ENCODE measurements at regions not wholly inside any gene's neighbourhood (a gene's known extent, or its start where the extent isn't known, plus 50 kb on each side); places are given as distances from the start of the nearest gene placed in this dataset.

DNA sequence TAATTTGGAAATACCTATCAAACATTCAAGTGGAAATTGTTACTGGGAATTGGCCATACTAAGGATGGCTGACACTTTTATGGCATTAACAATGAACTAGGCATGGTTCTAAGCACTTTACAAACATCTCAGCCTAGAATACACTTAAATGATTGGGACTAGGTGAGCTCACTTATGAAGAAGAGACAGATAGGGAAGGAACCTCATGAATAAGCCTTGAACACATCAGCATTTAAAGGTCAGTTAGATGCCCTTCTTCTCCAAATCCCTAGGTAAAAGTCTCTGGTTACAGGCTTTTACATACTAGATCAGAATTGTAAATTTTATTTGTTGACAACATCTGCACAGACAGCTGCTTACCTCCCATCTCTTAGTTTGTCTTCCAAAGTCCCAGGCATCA, 488.6 kb downstream of the RMST start:
- no peaks in the 10 kb centered on the region for H3K36me3 ChIP-seq (ENCODE audit: control insufficient read depth, insufficient read depth, low read length)
- TF ChIP-seq, protein P1, sequence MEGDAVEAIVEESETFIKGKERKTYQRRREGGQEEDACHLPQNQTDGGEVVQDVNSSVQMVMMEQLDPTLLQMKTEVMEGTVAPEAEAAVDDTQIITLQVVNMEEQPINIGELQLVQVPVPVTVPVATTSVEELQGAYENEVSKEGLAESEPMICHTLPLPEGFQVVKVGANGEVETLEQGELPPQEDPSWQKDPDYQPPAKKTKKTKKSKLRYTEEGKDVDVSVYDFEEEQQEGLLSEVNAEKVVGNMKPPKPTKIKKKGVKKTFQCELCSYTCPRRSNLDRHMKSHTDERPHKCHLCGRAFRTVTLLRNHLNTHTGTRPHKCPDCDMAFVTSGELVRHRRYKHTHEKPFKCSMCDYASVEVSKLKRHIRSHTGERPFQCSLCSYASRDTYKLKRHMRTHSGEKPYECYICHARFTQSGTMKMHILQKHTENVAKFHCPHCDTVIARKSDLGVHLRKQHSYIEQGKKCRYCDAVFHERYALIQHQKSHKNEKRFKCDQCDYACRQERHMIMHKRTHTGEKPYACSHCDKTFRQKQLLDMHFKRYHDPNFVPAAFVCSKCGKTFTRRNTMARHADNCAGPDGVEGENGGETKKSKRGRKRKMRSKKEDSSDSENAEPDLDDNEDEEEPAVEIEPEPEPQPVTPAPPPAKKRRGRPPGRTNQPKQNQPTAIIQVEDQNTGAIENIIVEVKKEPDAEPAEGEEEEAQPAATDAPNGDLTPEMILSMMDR (IDR thresholded peaks at IDR 0.05), result no peak
- no peak overlapping the region for H3K4me3 ChIP-seq (ENCODE audit: low read length)
- ATAC-seq, result no peak
- no peaks in the 10 kb centered on the region for H3K9me3 ChIP-seq (ENCODE audit: control insufficient read depth, insufficient read depth, low read length)
- no peak for DNase-seq
- no peak overlapping the region for H3K27ac ChIP-seq (ENCODE audit: low read length)
- Mint-ChIP-seq H3K27ac (no peak overlapping the region), H3K27me3 (ENCODE audit: low read depth in 2 of 2) (no peaks in the 10 kb centered on the region), H3K9me3 (peaks cover 19 to 28% of the 10 kb centered on the region in 2 donors), H3K4me1 (no peaks in the 10 kb centered on the region), H3K36me3 (no peaks in the 10 kb centered on the region), H3K4me3 (no peak overlapping the region)
- H3K4me1 ChIP-seq (ENCODE audit: control insufficient read depth, insufficient read depth, low read length), result no peaks in the 10 kb centered on the region
- intact Hi-C loops (cut with micrococcal nuclease), result no loop called here
- H3K27me3 ChIP-seq (ENCODE audit: control insufficient read depth, insufficient read depth, low read length), result no peaks in the 10 kb centered on the region

GRCh38 chr12:97951717-97952116, 489.1 kb downstream of the RMST start:
- H3K27ac ChIP-seq (ENCODE audit: low read length), result no peak overlapping the region
- TF ChIP-seq, protein P1 (IDR thresholded peaks at IDR 0.05), result no peak
- intact Hi-C loops (cut with micrococcal nuclease), result no loop called here
- Mint-ChIP-seq H3K4me1 (no peaks in the 10 kb centered on the region), H3K36me3 (no peaks in the 10 kb centered on the region), H3K27me3 (ENCODE audit: low read depth in 2 of 2) (no peaks in the 10 kb centered on the region), H3K27ac (no peak overlapping the region), H3K4me3 (no peak overlapping the region), H3K9me3 (peaks cover 22 to 32% of the 10 kb centered on the region in 2 donors)
- no peaks in the 10 kb centered on the region for H3K36me3 ChIP-seq (ENCODE audit: control insufficient read depth, insufficient read depth, low read length)
- DNase-seq (no peak), ATAC-seq (no peak)
- H3K27me3 ChIP-seq (ENCODE audit: control insufficient read depth, insufficient read depth, low read length), result no peaks in the 10 kb centered on the region
- no peaks in the 10 kb centered on the region for H3K9me3 ChIP-seq (ENCODE audit: control insufficient read depth, insufficient read depth, low read length)
- H3K4me1 ChIP-seq (ENCODE audit: control insufficient read depth, insufficient read depth, low read length), result no peaks in the 10 kb centered on the region
- H3K4me3 ChIP-seq (ENCODE audit: low read length), result no peak overlapping the region

GRCh38 chr12:97957109-97957508, 494.5 kb downstream of the RMST start:
- Histone ChIP-seq H3K4me3 (ENCODE audit: low read length) (no peak overlapping the region), H3K27ac (ENCODE audit: low read length) (no peak overlapping the region), H3K27me3 (ENCODE audit: control insufficient read depth, insufficient read depth, low read length) (no peaks in the 10 kb centered on the region), H3K36me3 (ENCODE audit: control insufficient read depth, insufficient read depth, low read length) (no peaks in the 10 kb centered on the region), H3K4me1 (ENCODE audit: control insufficient read depth, insufficient read depth, low read length) (no peaks in the 10 kb centered on the region), H3K9me3 (ENCODE audit: control insufficient read depth, insufficient read depth, low read length) (no peaks in the 10 kb centered on the region)
- Mint-ChIP-seq H3K4me1 (no peaks in the 10 kb centered on the region), H3K4me3 (no peak overlapping the region), H3K9me3 (peaks cover 9 to 13% of the 10 kb centered on the region in 2 donors), H3K27me3 (ENCODE audit: low read depth in 2 of 2) (no peaks in the 10 kb centered on the region), H3K27ac (no peak overlapping the region), H3K36me3 (no peaks in the 10 kb centered on the region)
- DNase-seq, result no peak
- TF ChIP-seq, protein P1 (IDR thresholded peaks at IDR 0.05), result no peak
- WGBS (ENCODE audit: insufficient coverage), result 76% methylated on average over 1 of the region's 1 CpG
- ATAC-seq, result no peak
- intact Hi-C loops (cut with micrococcal nuclease), result no loop called here

DNA sequence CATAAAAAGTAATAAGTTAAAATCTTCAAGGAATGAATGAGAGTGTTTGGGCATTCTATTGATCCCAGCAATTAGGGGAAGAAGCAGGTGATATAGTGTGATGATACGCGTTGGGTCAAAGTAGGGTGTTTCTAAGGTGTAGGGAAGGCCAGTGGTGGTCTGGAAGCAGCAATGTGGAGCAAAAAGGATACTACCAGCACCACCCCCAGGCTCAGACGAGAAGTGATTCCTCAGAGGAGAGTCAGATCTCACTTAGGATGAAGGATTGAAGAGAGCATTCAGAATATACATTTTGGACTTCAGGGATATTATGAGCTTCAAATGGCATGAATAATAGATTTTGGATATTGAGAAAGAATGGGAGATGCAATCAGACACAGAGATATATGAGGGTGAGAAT, 497.6 kb downstream of the RMST start:
- no peaks in the 10 kb centered on the region for H3K36me3 ChIP-seq (ENCODE audit: control insufficient read depth, insufficient read depth, low read length)
- no peak overlapping the region for H3K27ac ChIP-seq (ENCODE audit: low read length)
- Mint-ChIP-seq H3K4me1 (no peaks in the 10 kb centered on the region), H3K4me3 (no peak overlapping the region), H3K27me3 (ENCODE audit: low read depth in 2 of 2) (peaks cover 0 to 3% of the 10 kb centered on the region in 2 donors), H3K36me3 (no peaks in the 10 kb centered on the region), H3K9me3 (peaks cover 8 to 9% of the 10 kb centered on the region in 2 donors), H3K27ac (no peak overlapping the region)
- H3K27me3 ChIP-seq (ENCODE audit: control insufficient read depth, insufficient read depth, low read length), result no peaks in the 10 kb centered on the region
- TF ChIP-seq, protein P1 (IDR thresholded peaks at IDR 0.05), result no peak
- no peaks in the 10 kb centered on the region for H3K9me3 ChIP-seq (ENCODE audit: control insufficient read depth, insufficient read depth, low read length)
- intact Hi-C loops (cut with micrococcal nuclease), result no loop called here
- 85% methylated on average over 3 of the region's 3 CpGs for WGBS (ENCODE audit: insufficient coverage)
- no peak overlapping the region for H3K4me3 ChIP-seq (ENCODE audit: low read length)
- H3K4me1 ChIP-seq (ENCODE audit: control insufficient read depth, insufficient read depth, low read length), result no peaks in the 10 kb centered on the region
- DNase-seq (no peak), ATAC-seq (no peak)
